ENCODE measurements at regions not wholly inside any gene's neighbourhood (a gene's known extent, or its start where the extent isn't known, plus 50 kb on each side); places are given as distances from the start of the nearest gene placed in this dataset.

- H3K4me3 ChIP-seq (ENCODE audit: low read depth, low read length) = no peak overlapping the region
- TF ChIP-seq CTCF (IDR thresholded peaks at IDR 0.05; ENCODE audit: borderline replicate concordance, insufficient read depth, low read depth, low read length) = no peak
Observed at GRCh38 chr4:17398805-17399204, 113.1 kb downstream of the QDPR start.

- no peak overlapping the region for H3K4me3 ChIP-seq (ENCODE audit: low read depth, low read length)
- no peak for TF ChIP-seq CTCF (IDR thresholded peaks at IDR 0.05; ENCODE audit: borderline replicate concordance, insufficient read depth, low read depth, low read length)
Observed at GRCh38 chr4:17398035-17398434, 113.9 kb downstream of the QDPR start.

- TF ChIP-seq CTCF (IDR thresholded peaks at IDR 0.05; ENCODE audit: borderline replicate concordance, insufficient read depth, low read depth, low read length) = no peak
- H3K4me3 ChIP-seq (ENCODE audit: low read depth, low read length) = no peak overlapping the region
Observed at GRCh38 chr4:17397611-17398010, 114.3 kb downstream of the QDPR start.

- no peak for TF ChIP-seq CTCF (IDR thresholded peaks at IDR 0.05; ENCODE audit: borderline replicate concordance, insufficient read depth, low read depth, low read length)
- H3K4me3 ChIP-seq (ENCODE audit: low read depth, low read length) = no peak overlapping the region
Observed at GRCh38 chr4:17385403-17385802, 126.5 kb downstream of the QDPR start.

- no peak overlapping the region for H3K4me3 ChIP-seq (ENCODE audit: low read depth, low read length)
- TF ChIP-seq CTCF (IDR thresholded peaks at IDR 0.05; ENCODE audit: borderline replicate concordance, insufficient read depth, low read depth, low read length) = no peak
Observed at GRCh38 chr4:17380347-17380746, 131.5 kb downstream of the QDPR start.

- H3K4me3 ChIP-seq (ENCODE audit: low read depth, low read length) = no peak overlapping the region
- no peak for TF ChIP-seq CTCF (IDR thresholded peaks at IDR 0.05; ENCODE audit: borderline replicate concordance, insufficient read depth, low read depth, low read length)
Observed at GRCh38 chr4:17376205-17376604, 135.7 kb downstream of the QDPR start.

- H3K4me3 ChIP-seq (ENCODE audit: low read depth, low read length) = no peak overlapping the region
- TF ChIP-seq CTCF (IDR thresholded peaks at IDR 0.05; ENCODE audit: borderline replicate concordance, insufficient read depth, low read depth, low read length) = no peak
Observed at GRCh38 chr4:17373666-17374065, 138.2 kb downstream of the QDPR start.
